ENCODE measurements at regions not wholly inside any gene's neighbourhood (a gene's known extent, or its start where the extent isn't known, plus 50 kb on each side); places are given as distances from the start of the nearest gene placed in this dataset.

GRCh38 chr4:40686081-40686913 lies 56.6 kb upstream of the RBM47 start:
- TF ChIP-seq SP1 (IDR thresholded peaks at IDR 0.05) (no peak), FOXM1 (IDR thresholded peaks at IDR 0.05; ENCODE audit: borderline replicate concordance) (no peak), BHLHE40 (IDR thresholded peaks at IDR 0.05; ENCODE audit: borderline replicate concordance) (no peak), ZNF384 (IDR thresholded peaks at IDR 0.05) (no peak), TARDBP (IDR thresholded peaks at IDR 0.05) (no peak), CTBP1 (IDR thresholded peaks at IDR 0.05; ENCODE audit: borderline replicate concordance) (no peak), FOXK2 (IDR thresholded peaks at IDR 0.05) (no peak)
